ENCODE measurements at regions not wholly inside any gene's neighbourhood (a gene's known extent, or its start where the extent isn't known, plus 50 kb on each side); places are given as distances from the start of the nearest gene placed in this dataset.

DNA sequence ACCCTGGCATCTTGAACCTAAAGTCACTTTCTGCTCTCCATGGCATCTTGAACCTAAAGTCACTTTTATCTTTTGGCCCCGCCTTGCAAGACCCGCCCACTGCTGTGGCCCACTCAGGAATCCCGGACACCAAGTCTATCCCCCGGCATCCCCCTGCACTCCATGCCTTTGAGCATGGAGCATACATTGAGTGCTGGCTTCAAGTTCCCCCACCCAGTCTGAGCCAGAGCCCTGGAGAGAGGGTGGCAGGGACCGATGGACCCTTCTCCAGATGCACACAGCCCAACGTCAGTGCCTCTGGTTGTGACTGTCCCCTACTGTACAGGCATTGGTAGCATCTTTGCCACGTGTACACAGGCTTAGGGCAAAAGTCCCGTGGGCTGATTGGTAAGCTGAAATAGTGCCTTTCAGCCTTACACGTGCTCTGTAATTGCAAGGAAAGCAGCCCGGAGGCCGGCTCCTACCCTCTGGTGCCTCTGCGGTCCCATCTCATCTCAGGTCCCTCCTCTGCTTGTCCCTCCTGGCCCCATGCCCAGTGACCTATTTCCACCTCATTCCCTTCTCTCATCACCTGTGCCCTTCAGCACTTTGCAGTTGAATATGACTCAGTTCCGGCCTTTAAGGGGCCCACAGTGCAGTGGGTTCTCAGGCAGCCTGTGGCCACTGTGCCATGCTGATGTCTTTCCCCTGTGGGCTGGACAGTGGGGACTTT, 154.0 kb downstream of the INHBB start:
- no peak for DNase-seq (ENCODE audit: low read depth in 4 of 6, low spot score in 6 of 6)
- Histone ChIP-seq H3K27ac (ENCODE audit: low read depth, low read length) (no peak overlapping the region), H3K36me3 (ENCODE audit: control insufficient read depth, insufficient read depth, low read length) (no peaks in the 10 kb centered on the region), H3K27me3 (ENCODE audit: control insufficient read depth, insufficient read depth, low read length) (no peaks in the 10 kb centered on the region), H3K4me1 (ENCODE audit: control insufficient read depth, insufficient read depth, low read length) (peaks cover 16% of the 10 kb centered on the region), H3K4me3 (ENCODE audit: low read depth, low read length) (no peak overlapping the region), H3K9me3 (ENCODE audit: control insufficient read depth, insufficient read depth, low read length) (no peaks in the 10 kb centered on the region)
- WGBS (ENCODE audit: insufficient coverage) = 78% methylated on average over 13 of the region's 13 CpGs

DNA sequence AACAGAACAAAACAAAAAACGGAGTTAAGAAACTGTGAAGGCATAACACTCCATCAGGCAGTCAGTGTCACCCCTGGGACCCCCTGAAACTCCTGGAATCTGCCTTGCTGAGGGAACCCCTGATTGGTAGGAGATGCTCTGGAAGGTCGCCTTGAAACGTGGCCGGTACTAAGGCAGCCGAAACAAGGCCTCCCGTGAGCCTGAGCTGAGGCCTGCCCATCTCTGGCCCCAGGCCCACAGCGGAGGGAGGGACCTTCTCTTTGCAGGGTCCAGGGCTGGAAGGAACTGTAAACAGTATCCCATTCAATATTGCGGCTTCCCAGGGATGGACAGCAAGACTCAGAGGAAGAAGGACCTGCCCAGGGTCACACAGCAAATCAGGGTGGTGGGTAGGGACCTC, 155.7 kb downstream of the INHBB start:
- Histone ChIP-seq H3K4me3 (ENCODE audit: low read depth, low read length) (no peak overlapping the region), H3K4me1 (ENCODE audit: control insufficient read depth, insufficient read depth, low read length) (peaks cover 16% of the 10 kb centered on the region), H3K9me3 (ENCODE audit: control insufficient read depth, insufficient read depth, low read length) (no peaks in the 10 kb centered on the region), H3K27me3 (ENCODE audit: control insufficient read depth, insufficient read depth, low read length) (no peaks in the 10 kb centered on the region), H3K36me3 (ENCODE audit: control insufficient read depth, insufficient read depth, low read length) (no peaks in the 10 kb centered on the region), H3K27ac (ENCODE audit: low read depth, low read length) (no peak overlapping the region)
- no peak for DNase-seq (ENCODE audit: low read depth in 4 of 6, low spot score in 6 of 6)
- 59% methylated on average over 6 of the region's 8 CpGs for WGBS (ENCODE audit: insufficient coverage)

- no peak overlapping the region for H3K4me3 ChIP-seq (ENCODE audit: low read depth, low read length)
- DNase-seq (ENCODE audit: low read depth in 4 of 6, low spot score in 6 of 6) = no peak
- H3K9me3 ChIP-seq (ENCODE audit: control insufficient read depth, insufficient read depth, low read length) = no peaks in the 10 kb centered on the region
- H3K4me1 ChIP-seq (ENCODE audit: control insufficient read depth, insufficient read depth, low read length) = peaks cover 16% of the 10 kb centered on the region
- H3K27me3 ChIP-seq (ENCODE audit: control insufficient read depth, insufficient read depth, low read length) = no peaks in the 10 kb centered on the region
- H3K36me3 ChIP-seq (ENCODE audit: control insufficient read depth, insufficient read depth, low read length) = no peaks in the 10 kb centered on the region
- 93% methylated on average over 5 of the region's 6 CpGs for WGBS (ENCODE audit: insufficient coverage)
- no peak overlapping the region for H3K27ac ChIP-seq (ENCODE audit: low read depth, low read length)
These were observed 156.4 kb downstream of the INHBB start for GRCh38 chr2:120502357-120502756.

GRCh38 chr2:120502761-120503160, 156.8 kb downstream of the INHBB start:
- H3K9me3 ChIP-seq (ENCODE audit: control insufficient read depth, insufficient read depth, low read length) = no peaks in the 10 kb centered on the region
- no peaks in the 10 kb centered on the region for H3K27me3 ChIP-seq (ENCODE audit: control insufficient read depth, insufficient read depth, low read length)
- no peak for DNase-seq (ENCODE audit: low read depth in 4 of 6, low spot score in 6 of 6)
- peaks cover 16% of the 10 kb centered on the region for H3K4me1 ChIP-seq (ENCODE audit: control insufficient read depth, insufficient read depth, low read length)
- no peak overlapping the region for H3K27ac ChIP-seq (ENCODE audit: low read depth, low read length)
- no peak overlapping the region for H3K4me3 ChIP-seq (ENCODE audit: low read depth, low read length)
- no peaks in the 10 kb centered on the region for H3K36me3 ChIP-seq (ENCODE audit: control insufficient read depth, insufficient read depth, low read length)
- 88% methylated on average over 2 of the region's 2 CpGs for WGBS (ENCODE audit: insufficient coverage)

DNA sequence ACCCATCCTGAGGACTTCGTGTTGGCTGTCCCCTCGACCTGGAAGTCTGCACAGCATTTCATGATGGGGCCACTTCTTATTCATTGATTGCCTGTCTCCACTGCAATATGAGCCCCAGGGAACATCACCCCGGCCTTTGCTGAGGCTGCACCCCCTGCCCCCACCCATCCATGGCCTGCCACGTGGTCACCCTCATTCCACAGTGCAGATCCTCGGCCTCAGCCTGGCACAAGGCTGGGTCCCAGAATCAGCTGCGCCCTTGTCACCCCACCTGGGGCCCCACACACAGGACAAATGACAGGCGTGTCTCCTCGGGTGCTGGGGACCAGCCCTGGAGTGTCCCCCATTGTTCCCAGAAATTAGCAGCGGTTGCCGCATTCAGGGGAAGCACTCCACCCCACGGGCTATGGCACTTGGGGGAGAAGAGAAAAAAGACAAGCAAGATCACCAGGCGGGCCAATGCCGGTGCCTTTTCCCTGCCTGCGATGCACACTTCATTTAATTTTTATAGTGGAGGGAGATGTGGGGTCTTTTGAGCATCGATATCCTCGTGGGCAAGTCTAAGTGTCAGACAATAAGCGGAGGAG, 157.4 kb downstream of the INHBB start:
- no peak overlapping the region for H3K27ac ChIP-seq (ENCODE audit: low read depth, low read length)
- H3K9me3 ChIP-seq (ENCODE audit: control insufficient read depth, insufficient read depth, low read length) = no peaks in the 10 kb centered on the region
- WGBS (ENCODE audit: insufficient coverage) = 62% methylated on average over 13 of the region's 17 CpGs
- DNase-seq (ENCODE audit: low read depth in 4 of 6, low spot score in 6 of 6) = no peak
- no peaks in the 10 kb centered on the region for H3K36me3 ChIP-seq (ENCODE audit: control insufficient read depth, insufficient read depth, low read length)
- no peak overlapping the region for H3K4me3 ChIP-seq (ENCODE audit: low read depth, low read length)
- H3K4me1 ChIP-seq (ENCODE audit: control insufficient read depth, insufficient read depth, low read length) = peaks cover 18% of the 10 kb centered on the region
- no peaks in the 10 kb centered on the region for H3K27me3 ChIP-seq (ENCODE audit: control insufficient read depth, insufficient read depth, low read length)

GRCh38 chr2:120503793-120504571, 158.0 kb downstream of the INHBB start:
- Histone ChIP-seq H3K4me1 (ENCODE audit: control insufficient read depth, insufficient read depth, low read length) (peaks cover 24% of the 10 kb centered on the region), H3K27ac (ENCODE audit: low read depth, low read length) (no peak overlapping the region), H3K9me3 (ENCODE audit: control insufficient read depth, insufficient read depth, low read length) (no peaks in the 10 kb centered on the region), H3K36me3 (ENCODE audit: control insufficient read depth, insufficient read depth, low read length) (no peaks in the 10 kb centered on the region), H3K27me3 (ENCODE audit: control insufficient read depth, insufficient read depth, low read length) (no peaks in the 10 kb centered on the region), H3K4me3 (ENCODE audit: low read depth, low read length) (no peak overlapping the region)
- WGBS (ENCODE audit: insufficient coverage) = 58% methylated on average over 23 of the region's 23 CpGs
- peak in 2 of 6 donors; percentile 40 to 64 for DNase-seq (ENCODE audit: low read depth in 4 of 6, low spot score in 6 of 6)

DNA sequence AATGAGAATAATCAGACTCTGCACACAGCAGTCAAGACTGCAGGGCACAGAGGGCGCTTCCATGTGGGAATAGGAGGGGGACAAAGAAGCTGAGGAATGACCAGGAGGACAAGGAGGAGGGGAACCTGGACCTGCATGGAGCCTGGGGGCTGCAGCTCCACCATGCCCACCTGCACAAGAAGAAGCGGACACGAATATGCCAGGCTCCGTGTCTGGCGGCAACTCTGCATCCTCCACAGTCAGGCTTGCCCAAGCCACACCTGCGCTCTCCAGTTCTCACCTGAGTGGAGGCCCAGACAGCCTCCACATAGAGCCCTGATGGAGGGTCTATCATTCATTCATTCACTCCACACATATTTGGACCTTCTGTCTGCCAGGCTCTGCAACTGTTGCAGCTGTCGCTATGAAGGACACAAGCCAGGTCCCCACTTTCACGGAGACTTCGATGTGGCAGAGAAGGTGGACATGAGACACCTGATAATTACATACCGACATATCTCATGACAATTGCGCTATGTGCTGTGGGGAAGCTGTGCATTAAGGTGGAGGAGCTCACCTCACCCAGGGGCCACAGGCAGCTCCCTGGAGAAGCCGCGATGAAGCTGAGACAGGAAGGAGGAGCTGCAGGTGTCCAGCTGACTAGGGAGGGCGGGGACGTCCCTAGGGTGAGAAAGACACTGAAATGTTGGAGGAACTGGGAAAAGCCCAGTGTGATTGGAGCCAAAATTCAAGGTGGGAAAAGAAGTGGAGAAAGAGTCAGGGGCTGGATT, 159.2 kb downstream of the INHBB start:
- H3K9me3 ChIP-seq (ENCODE audit: control insufficient read depth, insufficient read depth, low read length) = no peaks in the 10 kb centered on the region
- no peak overlapping the region for H3K4me3 ChIP-seq (ENCODE audit: low read depth, low read length)
- no peaks in the 10 kb centered on the region for H3K27me3 ChIP-seq (ENCODE audit: control insufficient read depth, insufficient read depth, low read length)
- no peaks in the 10 kb centered on the region for H3K36me3 ChIP-seq (ENCODE audit: control insufficient read depth, insufficient read depth, low read length)
- no peak for DNase-seq (ENCODE audit: low read depth in 4 of 6, low spot score in 6 of 6)
- 93% methylated on average over 15 of the region's 15 CpGs for WGBS (ENCODE audit: insufficient coverage)
- no peak overlapping the region for H3K27ac ChIP-seq (ENCODE audit: low read depth, low read length)
- peaks cover 36% of the 10 kb centered on the region for H3K4me1 ChIP-seq (ENCODE audit: control insufficient read depth, insufficient read depth, low read length)

DNA sequence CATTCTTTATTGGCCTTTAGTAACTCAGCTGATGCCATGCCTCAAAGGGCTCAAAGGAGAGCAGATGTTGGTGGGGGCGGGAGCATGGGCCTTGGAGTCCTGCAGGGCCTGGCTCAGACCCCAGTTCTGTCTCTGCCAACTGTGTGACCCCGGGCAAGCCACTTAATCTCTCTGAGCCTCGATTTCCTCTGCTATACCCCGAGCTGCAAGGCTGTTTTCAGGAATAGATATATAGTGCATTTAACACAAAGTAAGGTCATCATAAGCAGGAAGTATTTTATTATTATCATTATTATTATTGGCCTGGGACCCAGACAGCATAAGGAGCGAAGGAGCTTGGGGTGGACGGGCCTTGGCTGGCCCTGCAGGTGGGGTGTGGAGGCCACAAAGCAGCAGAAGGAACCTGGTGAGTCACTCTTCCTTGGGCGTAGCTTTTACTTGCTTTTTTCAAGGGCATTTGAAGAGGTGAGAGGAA, 162.7 kb downstream of the INHBB start:
- Histone ChIP-seq H3K4me1 (ENCODE audit: control insufficient read depth, insufficient read depth, low read length) (peaks cover 55% of the 10 kb centered on the region), H3K27me3 (ENCODE audit: control insufficient read depth, insufficient read depth, low read length) (peaks cover 6% of the 10 kb centered on the region), H3K9me3 (ENCODE audit: control insufficient read depth, insufficient read depth, low read length) (no peaks in the 10 kb centered on the region), H3K36me3 (ENCODE audit: control insufficient read depth, insufficient read depth, low read length) (no peaks in the 10 kb centered on the region), H3K27ac (ENCODE audit: low read depth, low read length) (no peak overlapping the region), H3K4me3 (ENCODE audit: low read depth, low read length) (no peak overlapping the region)
- 50% methylated on average over 4 of the region's 7 CpGs for WGBS (ENCODE audit: insufficient coverage)
- peak in 3 of 6 donors; percentile 26 to 71 (median 61) for DNase-seq (ENCODE audit: low read depth in 4 of 6, low spot score in 6 of 6)

- Histone ChIP-seq H3K4me1 (ENCODE audit: control insufficient read depth, insufficient read depth, low read length) (peaks cover 50% of the 10 kb centered on the region), H3K4me3 (ENCODE audit: low read depth, low read length) (no peak overlapping the region), H3K27ac (ENCODE audit: low read depth, low read length) (no peak overlapping the region), H3K27me3 (ENCODE audit: control insufficient read depth, insufficient read depth, low read length) (peaks cover 6% of the 10 kb centered on the region), H3K36me3 (ENCODE audit: control insufficient read depth, insufficient read depth, low read length) (no peaks in the 10 kb centered on the region), H3K9me3 (ENCODE audit: control insufficient read depth, insufficient read depth, low read length) (no peaks in the 10 kb centered on the region)
- 79% methylated on average over 13 of the region's 14 CpGs for WGBS (ENCODE audit: insufficient coverage)
- DNase-seq (ENCODE audit: low read depth in 4 of 6, low spot score in 6 of 6) = no peak
These were observed 163.4 kb downstream of the INHBB start for GRCh38 chr2:120509213-120509815.

All from spinal cord (tissue), 9 donors.